Gastroesophageal sphincter (tissue), 4 donors: ENCODE measurements at regions not wholly inside any gene's neighbourhood (a gene's known extent, or its start where the extent isn't known, plus 50 kb on each side); places are given as distances from the start of the nearest gene placed in this dataset.

Experiments used
- ATAC-seq: fragments of 150-250 bp; one replicate; pipeline ENCODE4 v1.9.1; 2016; ENCODE audit warnings: mild to moderate bottlenecking, moderate library complexity
- H3K27ac ChIP-seq, 4 donors: fragments of 200-600 bp; sonication (generic) in 3 of 4; 1 replicate in 3 of 4; 2 replicates in 1 of 4; pipeline ENCODE4 v1.5.1; 2016 to 2019
- H3K27me3 ChIP-seq: fragments of 200-600 bp; sonication (generic); one replicate; pipeline ENCODE4 v1.5.1; 2019
- H3K36me3 ChIP-seq, 2 donors: fragments of 200-600 bp; sonication (generic); one replicate each; pipeline ENCODE4 v1.5.1; 2019; ENCODE audit warnings: control low read depth in 1 of 2
- H3K4me1 ChIP-seq, 3 donors: fragments of 200-600 bp; sonication (generic); 1 replicate in 2 of 3; 2 replicates in 1 of 3; pipeline ENCODE4 v1.5.1; 2016 to 2019; ENCODE audit warnings: control low read depth in 2 of 3
- H3K4me3 ChIP-seq, 2 donors: fragments of 200-600 bp; sonication (generic); one replicate each; pipeline ENCODE4 v1.5.1; 2019; ENCODE audit warnings: mild to moderate bottlenecking in 1 of 2, moderate library complexity in 1 of 2
- H3K9me3 ChIP-seq, 3 donors: fragments of 200-600 bp; sonication (generic); one replicate each; pipeline ENCODE4 v1.5.1; 2017 to 2019; ENCODE audit warnings: control low read depth in 2 of 3
- CTCF ChIP-seq, 4 experiments: fragments of 200-600 bp in 2 of 4; fragments of 450-650 bp in 2 of 4; sonication (generic) in 1 of 4; IDR thresholded peaks; one replicate each; pipeline ENCODE4 v1.5.1; 2017 to 2019; ENCODE audit warnings: antibody characterized with exemption in 4 of 4, mild to moderate bottlenecking in 2 of 4, moderate library complexity in 2 of 4
- EP300 ChIP-seq: sonication (generic); formaldehyde crosslinking; IDR thresholded peaks from one replicate; pipeline ENCODE4 v1.6.1; 2017; ENCODE audit warnings: antibody characterized with exemption, mild to moderate bottlenecking
- POLR2A ChIP-seq, 2 donors: fragments of 450-650 bp; IDR thresholded peaks; one replicate each; pipeline ENCODE4 v1.6.1; 2017; ENCODE audit warnings: antibody characterized with exemption in 2 of 2, mild to moderate bottlenecking in 2 of 2, moderate library complexity in 1 of 2
- POLR2AphosphoS5 ChIP-seq: sonication (generic); formaldehyde crosslinking; IDR thresholded peaks from one replicate; pipeline ENCODE4 v1.6.1; 2017; ENCODE audit warnings: antibody characterized with exemption
- WGBS, 2 donors: methylation state at CpG; one replicate each; pipeline ENCODE4 v1.1.5; 2018; ENCODE audit warnings: low coverage in 1 of 2; 5-methylcytosine and 5-hydroxymethylcytosine counted together

- H3K9me3 ChIP-seq, result no peaks in the 10 kb centered on the region
- no peaks in the 10 kb centered on the region for H3K36me3 ChIP-seq
- ATAC-seq, result no peak
- 97% methylated on average over 8 to 14 of the region's 15 CpGs for WGBS, 2 donors
- H3K4me3 ChIP-seq, result no peak overlapping the region
- no peaks in the 10 kb centered on the region for H3K27me3 ChIP-seq
- no peaks in the 10 kb centered on the region for H3K4me1 ChIP-seq
- TF ChIP-seq EP300 (no peak), CTCF (IDR thresholded peaks at IDR 0.05) (no peak), POLR2AphosphoS5 (no peak), POLR2A (IDR thresholded peaks at IDR 0.05) (no peak)
- no peak overlapping the region for H3K27ac ChIP-seq
Measured at GRCh38 chr4:132123870-132124623, 1025.0 kb upstream of the PCDH10 start.

GRCh38 chr4:132124624-132124974, 1024.5 kb upstream of the PCDH10 start:
- ATAC-seq, result no peak
- TF ChIP-seq POLR2A (IDR thresholded peaks at IDR 0.05), result no peak
- TF ChIP-seq CTCF (IDR thresholded peaks at IDR 0.05), result no peak
- TF ChIP-seq EP300, result no peak
- no peak for TF ChIP-seq POLR2AphosphoS5
- Histone ChIP-seq H3K4me1 (no peaks in the 10 kb centered on the region), H3K36me3 (no peaks in the 10 kb centered on the region), H3K27me3 (no peaks in the 10 kb centered on the region), H3K27ac (no peak overlapping the region), H3K4me3 (no peak overlapping the region), H3K9me3 (no peaks in the 10 kb centered on the region)
- 100% methylated on average over 1 of the region's 1 CpG for WGBS, 2 donors

GRCh38 chr4:132125131-132125530, 1024.0 kb upstream of the PCDH10 start:
- H3K4me1 ChIP-seq, result no peaks in the 10 kb centered on the region
- TF ChIP-seq CTCF (IDR thresholded peaks at IDR 0.05), result no peak
- TF ChIP-seq EP300, result no peak
- no peak for TF ChIP-seq POLR2A (IDR thresholded peaks at IDR 0.05)
- no peak for TF ChIP-seq POLR2AphosphoS5
- no peak for ATAC-seq
- no peaks in the 10 kb centered on the region for H3K9me3 ChIP-seq
- WGBS, 2 donors, result 45 to 74% methylated on average over 2 of the region's 2 CpGs
- no peaks in the 10 kb centered on the region for H3K27me3 ChIP-seq
- H3K36me3 ChIP-seq, result no peaks in the 10 kb centered on the region
- no peak overlapping the region for H3K27ac ChIP-seq
- no peak overlapping the region for H3K4me3 ChIP-seq

- TF ChIP-seq POLR2AphosphoS5 (no peak), CTCF (IDR thresholded peaks at IDR 0.05) (no peak), POLR2A (IDR thresholded peaks at IDR 0.05) (no peak), EP300 (no peak)
- 30 to 57% methylated on average over 2 of the region's 2 CpGs for WGBS, 2 donors
- H3K27ac ChIP-seq, result no peak overlapping the region
- H3K27me3 ChIP-seq, result no peaks in the 10 kb centered on the region
- no peaks in the 10 kb centered on the region for H3K4me1 ChIP-seq
- no peaks in the 10 kb centered on the region for H3K36me3 ChIP-seq
- ATAC-seq, result no peak
- no peak overlapping the region for H3K4me3 ChIP-seq
- no peaks in the 10 kb centered on the region for H3K9me3 ChIP-seq
Measured at GRCh38 chr4:132132433-132132832, 1016.7 kb upstream of the PCDH10 start.

GRCh38 chr4:132169660-132170059, 979.4 kb upstream of the PCDH10 start:
- Histone ChIP-seq H3K27me3 (no peaks in the 10 kb centered on the region), H3K4me1 (no peaks in the 10 kb centered on the region), H3K4me3 (no peak overlapping the region), H3K27ac (no peak overlapping the region), H3K36me3 (no peaks in the 10 kb centered on the region), H3K9me3 (no peaks in the 10 kb centered on the region)
- TF ChIP-seq CTCF (IDR thresholded peaks at IDR 0.05), result no peak
- no peak for TF ChIP-seq POLR2A (IDR thresholded peaks at IDR 0.05)
- TF ChIP-seq POLR2AphosphoS5, result no peak
- TF ChIP-seq EP300, result no peak
- 89% methylated on average over 2 of the region's 5 CpGs; no CpG with 5 or more reads in 1 of the 2 donors for WGBS, 2 donors
- ATAC-seq, result no peak
